Aorta (tissue), 5 donors: ENCODE measurements at regions not wholly inside any gene's neighbourhood (a gene's known extent, or its start where the extent isn't known, plus 50 kb on each side); places are given as distances from the start of the nearest gene placed in this dataset.
"Not testable (repeated sequence)": the region's sequence is repeated elsewhere in the genome, so short reads cannot be mapped to it uniquely, and the experiment has no call there.

Source experiments
- ATAC-seq: fragments of 200-7000 bp; cut with Tn5 transposase; one replicate; pipeline ENCODE4 v1.9.1; 2022; ENCODE audit warnings: moderate library complexity; ENCODE audit not compliant: low FRiP score
- DNase-seq, 2 donors: peaks; one replicate each; pipeline ENCODE4 v3.0.0-alpha.2; 2020
- H3K27ac ChIP-seq, 2 donors: one replicate each; pipeline ENCODE4 v1.5.1; 2013; ENCODE audit warnings: low read length in 2 of 2, mild to moderate bottlenecking in 2 of 2, moderate library complexity in 2 of 2, control low read depth in 1 of 2, inconsistent platforms in 1 of 2, low read depth in 1 of 2
- H3K27me3 ChIP-seq, 2 donors: one replicate each; pipeline ENCODE4 v1.6.1; 2013; ENCODE audit warnings: control low read depth in 1 of 2, low read length in 1 of 2, mild to moderate bottlenecking in 1 of 2, moderate library complexity in 1 of 2; ENCODE audit not compliant: insufficient read depth in 2 of 2, control insufficient read depth in 1 of 2
- H3K36me3 ChIP-seq, 2 donors: one replicate each; pipeline ENCODE4 v1.6.1; 2013; ENCODE audit warnings: control low read depth in 1 of 2, low read length in 1 of 2, mild to moderate bottlenecking in 1 of 2; ENCODE audit not compliant: insufficient read depth in 2 of 2, control insufficient read depth in 1 of 2
- H3K4me1 ChIP-seq, 2 donors: one replicate each; pipeline ENCODE4 v1.6.1; 2013; ENCODE audit warnings: low read length in 2 of 2, control low read depth in 1 of 2, mild to moderate bottlenecking in 1 of 2, moderate library complexity in 1 of 2; ENCODE audit not compliant: insufficient read depth in 2 of 2, control insufficient read depth in 1 of 2
- H3K4me3 ChIP-seq, 2 donors: one replicate each; pipeline ENCODE4 v1.5.1; 2013; ENCODE audit warnings: low read length in 2 of 2, control low read depth in 1 of 2, mild to moderate bottlenecking in 1 of 2
- H3K9me3 ChIP-seq: one replicate; pipeline ENCODE4 v1.6.1; 2013; ENCODE audit warnings: mild to moderate bottlenecking, low read length; ENCODE audit not compliant: control insufficient read depth
- WGBS, 2 donors: extraction: QIAGEN DNeasy Blood & Tissue Kit; methylation state at CpG; one replicate each; pipeline ENCODE4 v1.1.7; 2013; 5-methylcytosine and 5-hydroxymethylcytosine counted together
- intact Hi-C, 2 donors: fragments of 100-400 bp; cut with DNase I; formaldehyde crosslinking; loops; one replicate each; pipeline versions ENCODE4 v1.14.2 to v1.15.0; 2022
- donor health status: healthy with polysubstance abuse.
- donor health status: Bipolar disorder and iron deficiency.
- donor health status: DM: no; HTN: no; CAD: no.
- donor health status: DM: no; HTN: no; CAD: no.
- donor health status: DM: yes; HTN: yes; CAD: no.

DNA sequence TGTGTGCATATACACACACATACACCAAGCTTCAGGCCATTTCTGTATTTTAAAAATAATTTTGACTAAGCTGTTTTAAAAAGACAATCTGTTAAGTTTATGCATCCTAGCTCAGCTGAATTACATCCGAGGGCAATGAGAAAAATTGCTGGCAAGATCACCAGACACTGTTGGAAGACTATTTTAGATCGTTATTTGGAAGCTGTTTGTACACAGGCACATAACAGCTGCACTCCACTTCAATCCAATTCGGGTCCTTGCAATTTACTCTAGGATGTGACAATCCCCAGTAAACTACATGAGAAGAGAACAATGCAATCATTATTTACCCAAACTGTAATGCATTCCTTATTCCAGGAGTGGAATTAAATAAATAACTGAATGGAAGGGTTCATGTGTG, 79.3 kb upstream of the RASA1 start:
- DNase-seq, result no peak
- Histone ChIP-seq H3K9me3 (no peaks in the 10 kb centered on the region), H3K4me3 (no peak overlapping the region), H3K27me3 (no peaks in the 10 kb centered on the region), H3K36me3 (no peaks in the 10 kb centered on the region), H3K4me1 (no peaks in the 10 kb centered on the region), H3K27ac (no peak overlapping the region)
- ATAC-seq, result no peak
- WGBS, 2 donors, result 64 to 69% methylated on average over 3 of the region's 3 CpGs
- intact Hi-C loops, result no loop called here

DNA sequence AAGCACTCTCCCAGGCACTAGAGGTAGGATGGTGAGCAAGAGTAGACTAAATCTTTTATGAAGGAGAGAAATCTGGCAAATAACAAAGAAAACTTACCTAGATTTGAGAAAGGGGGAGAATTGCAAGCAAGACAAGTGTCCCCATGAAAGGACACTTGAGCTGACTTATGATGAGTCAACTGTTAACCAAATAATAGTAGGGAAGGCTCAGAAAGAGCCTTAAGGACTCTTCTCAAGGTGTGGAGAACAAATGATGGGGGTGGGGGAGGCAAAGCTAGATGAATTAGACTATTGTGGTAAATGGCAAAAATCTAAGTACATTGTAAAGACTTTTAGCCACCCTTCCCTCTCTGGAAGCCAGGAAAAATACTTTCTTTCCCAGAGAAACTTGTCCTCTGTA, 77.6 kb upstream of the RASA1 start:
- Histone ChIP-seq H3K9me3 (no peaks in the 10 kb centered on the region), H3K27ac (no peak overlapping the region), H3K36me3 (no peaks in the 10 kb centered on the region), H3K4me3 (no peak overlapping the region), H3K4me1 (peaks cover 0 to 3% of the 10 kb centered on the region in 2 donors), H3K27me3 (no peaks in the 10 kb centered on the region)
- intact Hi-C loops, result no loop called here
- ATAC-seq (no peak), DNase-seq (no peak)

DNA sequence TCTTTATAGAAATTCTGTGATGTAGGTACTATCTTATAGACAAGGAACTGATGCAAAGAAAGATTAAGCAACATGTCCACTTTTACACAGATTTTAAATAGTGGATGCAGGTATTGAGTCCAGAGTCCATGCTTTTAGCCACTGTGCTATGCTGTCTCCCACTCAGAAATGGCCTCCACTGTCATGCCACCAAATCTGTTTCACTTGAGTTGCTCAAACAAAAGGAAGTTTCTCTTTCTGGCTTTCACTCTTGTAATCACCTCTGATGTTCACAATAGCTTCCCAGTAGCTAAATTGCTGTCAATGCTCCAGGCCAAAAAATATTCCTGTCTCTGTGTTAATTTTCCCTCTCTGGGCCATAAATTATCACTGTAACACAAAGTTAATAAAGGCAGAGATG, 77.0 kb upstream of the RASA1 start:
- intact Hi-C loops, result no loop called here
- no peaks in the 10 kb centered on the region for H3K9me3 ChIP-seq
- peaks cover 0 to 6% of the 10 kb centered on the region in 2 donors for H3K4me1 ChIP-seq
- H3K4me3 ChIP-seq, result no peak overlapping the region
- DNase-seq (no peak), ATAC-seq (no peak)
- H3K27ac ChIP-seq, result no peak overlapping the region
- H3K27me3 ChIP-seq, result no peaks in the 10 kb centered on the region
- H3K36me3 ChIP-seq, result no peaks in the 10 kb centered on the region

DNA sequence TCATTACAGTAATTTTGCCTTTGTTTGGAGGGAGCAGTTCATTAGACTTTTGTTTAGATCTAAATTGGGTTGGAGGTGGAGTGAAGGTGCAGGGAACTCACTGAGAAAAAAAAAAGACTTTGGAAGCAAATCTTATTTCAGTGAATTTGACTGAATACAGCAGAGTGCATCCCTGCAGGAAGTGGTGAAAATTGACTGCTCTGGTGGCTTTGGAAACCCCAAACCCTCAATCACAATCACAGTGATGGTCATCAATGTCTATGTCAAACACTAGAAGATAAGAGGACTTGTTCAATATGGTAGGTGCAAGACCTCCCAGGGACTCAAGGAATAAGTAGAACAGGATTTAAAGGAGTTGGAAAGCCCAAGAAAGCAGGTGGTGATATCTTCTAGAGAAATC, 76.0 kb upstream of the RASA1 start:
- Histone ChIP-seq H3K4me1 (peaks cover 0 to 6% of the 10 kb centered on the region in 2 donors), H3K4me3 (no peak overlapping the region), H3K27me3 (no peaks in the 10 kb centered on the region), H3K27ac (no peak overlapping the region), H3K9me3 (no peaks in the 10 kb centered on the region), H3K36me3 (no peaks in the 10 kb centered on the region)
- ATAC-seq (no peak), DNase-seq (no peak)
- intact Hi-C loops, result no loop called here

DNA sequence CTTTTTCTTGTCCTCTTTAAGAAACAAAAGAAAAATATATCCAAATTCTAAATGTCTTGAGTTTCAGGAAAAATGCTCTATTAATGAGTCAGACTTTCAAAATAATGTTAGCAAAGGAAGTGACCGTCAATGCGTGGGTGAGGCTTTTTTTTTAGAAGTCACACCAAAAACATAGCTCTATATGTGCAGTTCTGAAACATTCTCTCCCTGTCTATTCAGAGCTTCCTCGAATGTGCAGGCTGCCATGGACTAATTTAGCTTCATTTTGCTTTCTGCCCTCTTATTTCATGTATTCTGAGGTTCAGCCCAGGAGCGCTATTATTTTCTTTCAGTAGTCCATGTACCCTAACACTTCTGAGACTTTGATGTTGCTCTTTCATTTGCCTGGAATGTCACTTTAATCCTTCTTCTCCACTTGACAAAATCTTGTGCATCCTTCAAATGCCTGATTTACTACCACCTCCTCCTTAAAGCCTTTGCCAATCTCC, 72.5 kb upstream of the RASA1 start:
- peaks cover 0 to 6% of the 10 kb centered on the region in 2 donors for H3K4me1 ChIP-seq
- peak overlapping the region; percentile 71 to 91 for H3K27ac ChIP-seq
- intact Hi-C loops, result no loop called here
- no peak for DNase-seq
- no peak overlapping the region for H3K4me3 ChIP-seq
- ATAC-seq, result no peak
- no peaks in the 10 kb centered on the region for H3K27me3 ChIP-seq
- no peaks in the 10 kb centered on the region for H3K36me3 ChIP-seq
- H3K9me3 ChIP-seq, result no peaks in the 10 kb centered on the region
- WGBS, 2 donors, result 16% methylated on average over 4 of the region's 4 CpGs

DNA sequence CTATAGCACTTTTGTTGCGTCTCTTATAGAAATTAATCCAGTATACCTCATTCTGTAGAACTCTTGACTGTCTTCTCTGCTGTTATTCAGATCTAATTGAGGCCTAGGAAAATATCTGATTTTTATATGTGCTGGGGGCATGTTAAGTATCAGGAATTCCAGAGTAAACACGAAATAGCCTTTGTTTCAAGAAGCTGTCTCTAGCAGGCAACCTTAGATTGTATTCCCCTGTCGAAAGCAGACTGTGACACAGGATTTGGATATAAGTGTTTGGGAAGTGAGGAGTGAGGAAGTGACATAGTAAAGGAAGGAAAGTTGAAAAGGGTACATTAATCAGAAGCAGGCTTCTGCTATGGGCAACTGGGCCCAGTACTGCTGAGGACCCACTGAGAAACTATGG, 72.1 kb upstream of the RASA1 start:
- no peaks in the 10 kb centered on the region for H3K9me3 ChIP-seq
- H3K4me1 ChIP-seq, result peaks cover 0 to 6% of the 10 kb centered on the region in 2 donors
- no peaks in the 10 kb centered on the region for H3K27me3 ChIP-seq
- 25 to 28% methylated on average over 3 of the region's 3 CpGs for WGBS, 2 donors
- intact Hi-C loops, result no loop called here
- no peaks in the 10 kb centered on the region for H3K36me3 ChIP-seq
- DNase-seq (no peak), ATAC-seq (no peak)
- H3K4me3 ChIP-seq, result no peak overlapping the region
- peak overlapping the region; percentile 10 to 91 for H3K27ac ChIP-seq

DNA sequence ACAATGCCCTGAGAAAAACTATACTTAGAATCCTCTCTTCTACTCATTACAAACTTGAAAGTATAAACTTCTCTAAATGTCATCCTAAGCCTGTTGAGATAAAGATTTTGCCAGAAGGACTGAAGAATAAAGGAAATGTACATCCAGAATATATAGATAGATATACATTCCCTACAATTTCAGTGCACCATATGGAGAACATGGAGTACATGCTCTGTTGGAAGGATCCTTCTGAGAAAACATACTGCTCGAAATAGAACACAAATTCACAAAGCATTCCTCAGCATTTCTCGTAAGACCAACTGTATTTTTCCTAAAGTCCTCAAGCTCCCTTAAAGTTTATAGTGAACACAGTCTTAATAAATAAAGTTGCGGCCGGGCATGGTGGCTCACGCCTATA, 69.7 kb upstream of the RASA1 start:
- Histone ChIP-seq H3K4me1 (peaks cover 0 to 6% of the 10 kb centered on the region in 2 donors), H3K4me3 (no peak overlapping the region), H3K9me3 (no peaks in the 10 kb centered on the region), H3K36me3 (no peaks in the 10 kb centered on the region), H3K27ac (no peak overlapping the region), H3K27me3 (no peaks in the 10 kb centered on the region)
- ATAC-seq (no peak), DNase-seq (no peak)
- 85 to 91% methylated on average over 5 of the region's 5 CpGs for WGBS, 2 donors
- intact Hi-C loops, result no loop called here

DNA sequence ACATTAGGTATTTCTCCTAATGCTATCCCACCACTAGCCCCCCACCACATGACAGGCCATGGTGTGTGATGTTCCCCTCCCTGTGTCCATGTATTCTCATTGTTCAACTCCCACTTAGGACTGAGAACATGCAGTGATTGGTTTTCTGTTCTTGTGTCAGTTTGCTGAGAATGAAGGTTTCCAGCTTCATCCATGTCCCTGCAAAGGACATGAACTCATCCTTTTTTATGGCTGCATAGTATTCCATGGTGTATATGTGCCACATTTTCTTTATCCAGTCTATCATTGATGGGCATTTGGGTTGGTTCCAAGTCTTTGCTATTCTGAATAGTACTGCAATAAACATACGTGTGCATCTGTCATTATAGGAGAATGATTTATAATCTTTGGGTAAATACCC, 68.4 kb upstream of the RASA1 start:
- H3K4me1 ChIP-seq, H3K36me3 ChIP-seq, DNase-seq, ATAC-seq, intact Hi-C loops, H3K4me3 ChIP-seq, H3K27ac ChIP-seq, H3K9me3 ChIP-seq, H3K27me3 ChIP-seq: not testable (repeated sequence)
- WGBS, 2 donors, result 87 to 91% methylated on average over 1 of the region's 1 CpG

DNA sequence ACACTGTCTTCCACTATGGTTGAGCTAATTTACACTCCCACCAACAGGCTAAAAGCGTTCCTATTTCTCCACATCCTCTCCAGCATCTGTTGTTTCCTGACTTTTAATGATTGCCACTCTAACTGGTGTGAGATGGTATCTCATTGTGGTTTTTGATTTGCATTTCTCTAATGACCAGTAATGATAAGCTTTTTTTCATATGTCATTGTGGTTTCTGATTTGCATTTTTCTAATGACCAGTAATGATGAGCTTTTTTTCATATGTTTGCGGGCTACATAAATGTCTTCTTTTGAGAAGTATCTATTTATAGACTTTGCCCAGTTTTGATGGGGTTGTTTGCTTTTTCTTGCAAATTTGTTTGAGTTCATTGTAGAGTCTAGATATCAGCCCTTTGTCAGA, 68.0 kb upstream of the RASA1 start:
- H3K27ac ChIP-seq, H3K9me3 ChIP-seq, ATAC-seq, H3K4me3 ChIP-seq, H3K4me1 ChIP-seq, H3K27me3 ChIP-seq, DNase-seq, H3K36me3 ChIP-seq: not testable (repeated sequence)
- intact Hi-C loops, result loop anchor here in 1 of 2 donors (5.0 kb wide), 1 partner anchor 62 kb away; no protein-coding TSS in a partner anchor
- WGBS, 2 donors, result 95 to 98% methylated on average over 2 of the region's 2 CpGs
